Lung microvascular endothelial cell (primary cell): ENCODE measurements at regions not wholly inside any gene's neighbourhood (a gene's known extent, or its start where the extent isn't known, plus 50 kb on each side); places are given as distances from the start of the nearest gene placed in this dataset.
A peak's percentile ranks its signal among the peaks of the same experiment; 100 is the strongest.

Experiments
- DNase-seq, 2 donors: peaks; one replicate each; pipeline versions ENCODE4 v3.0.0 to v3.0.0-alpha.2; 2010; ENCODE audit warnings: low read depth in 2 of 2

DNA sequence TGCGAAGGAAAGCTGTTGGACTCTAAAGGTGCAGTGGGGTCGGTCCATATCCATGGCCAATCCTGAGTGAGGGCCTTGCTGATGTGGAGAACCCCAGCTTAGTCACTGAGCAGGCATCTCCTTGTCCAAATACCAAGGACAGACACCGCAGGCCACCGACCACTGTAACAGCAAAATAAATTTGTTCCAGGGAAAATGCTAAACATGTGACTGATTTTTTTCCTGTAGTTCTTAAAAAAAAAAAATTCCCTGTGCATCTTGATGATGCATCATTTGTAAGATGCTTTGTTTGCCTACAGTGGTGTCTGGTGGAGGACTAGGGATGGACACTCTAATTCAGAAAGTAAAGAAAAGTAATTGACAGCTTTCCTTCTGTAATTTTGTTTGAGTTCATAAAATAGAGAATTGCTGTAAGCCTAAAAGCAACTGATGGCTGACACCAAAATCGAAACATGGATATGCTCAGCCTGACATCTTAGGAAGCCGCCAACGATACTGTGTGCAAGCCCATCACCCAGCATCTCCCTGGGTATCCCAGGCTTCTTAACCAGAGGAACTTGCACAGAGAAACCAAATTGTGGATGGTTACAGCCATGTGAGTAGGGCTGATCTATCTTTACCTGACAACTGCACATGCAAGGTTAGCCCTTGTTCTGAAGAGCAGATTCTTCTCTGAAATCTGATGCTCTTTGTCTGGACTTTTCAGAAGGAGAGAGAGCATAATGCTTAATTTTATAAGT, 188.6 kb downstream of the ARL4C start:
- DNase-seq = peak in 1 of 2 donors; percentile 61

DNA sequence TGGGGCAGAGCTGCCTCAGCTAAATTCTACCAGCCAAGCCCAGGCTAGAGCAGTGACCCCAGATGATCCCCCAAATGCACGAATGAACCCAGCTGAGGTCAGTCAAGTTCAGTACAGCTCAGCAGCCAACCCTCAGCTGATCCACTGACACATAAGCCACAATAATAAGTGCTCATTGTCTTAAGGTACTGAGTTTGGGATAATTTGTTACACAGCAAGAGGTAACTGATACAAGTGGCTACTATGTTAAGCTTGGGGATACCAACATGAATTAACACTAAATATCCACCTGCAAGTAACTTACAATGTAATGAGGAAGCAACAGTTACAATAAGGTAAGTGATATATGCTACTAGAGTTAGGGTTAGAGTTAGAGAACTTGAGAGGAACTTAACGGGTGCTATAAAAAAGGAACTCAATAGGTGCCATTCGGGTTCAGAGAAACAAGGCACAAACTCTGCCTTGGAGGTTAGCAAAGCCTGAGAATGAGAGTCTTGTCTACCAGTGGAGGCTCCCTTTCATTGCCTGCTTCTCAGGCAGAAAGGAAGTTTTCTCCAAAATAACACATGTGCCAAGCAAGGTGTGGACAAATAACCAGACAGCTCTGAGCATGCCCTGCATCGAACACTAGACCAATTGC, 189.4 kb downstream of the ARL4C start:
- no peak for DNase-seq

DNA sequence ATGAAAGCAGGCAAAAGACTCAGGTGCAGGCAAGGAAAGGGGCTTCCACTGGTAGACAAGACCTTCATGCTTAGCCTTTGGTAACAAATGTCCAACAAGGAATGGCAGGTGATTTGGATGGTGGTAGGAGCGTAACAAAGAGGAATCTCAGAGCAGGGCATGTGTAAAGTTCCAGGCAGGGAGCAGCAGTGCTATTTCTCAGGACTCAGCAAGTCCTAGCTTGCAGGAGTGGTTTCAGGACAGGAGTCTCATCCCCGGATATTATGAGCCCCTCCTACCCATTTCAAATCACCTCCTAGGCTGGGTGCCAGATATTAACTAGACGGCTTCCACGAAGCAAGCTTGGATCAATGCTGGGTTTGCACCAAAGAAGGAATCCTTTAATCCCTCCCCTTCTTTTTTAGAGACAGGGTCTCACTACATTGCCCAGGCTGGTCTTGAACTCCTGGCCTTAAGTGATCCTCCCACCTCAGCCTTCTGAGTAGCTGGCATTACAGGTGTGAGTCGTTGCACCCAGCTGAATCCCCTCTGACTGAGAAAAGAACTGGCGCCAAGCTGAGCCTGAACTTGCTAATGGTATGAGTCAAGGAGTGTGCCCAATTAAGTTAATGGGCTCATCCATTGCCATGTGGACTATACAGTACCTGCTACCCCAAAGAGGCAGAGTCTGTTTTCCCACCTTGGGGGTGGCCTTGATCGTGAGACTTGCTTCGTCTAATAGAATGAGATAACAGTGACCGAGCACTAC, 190.3 kb downstream of the ARL4C start:
- DNase-seq = no peak

DNA sequence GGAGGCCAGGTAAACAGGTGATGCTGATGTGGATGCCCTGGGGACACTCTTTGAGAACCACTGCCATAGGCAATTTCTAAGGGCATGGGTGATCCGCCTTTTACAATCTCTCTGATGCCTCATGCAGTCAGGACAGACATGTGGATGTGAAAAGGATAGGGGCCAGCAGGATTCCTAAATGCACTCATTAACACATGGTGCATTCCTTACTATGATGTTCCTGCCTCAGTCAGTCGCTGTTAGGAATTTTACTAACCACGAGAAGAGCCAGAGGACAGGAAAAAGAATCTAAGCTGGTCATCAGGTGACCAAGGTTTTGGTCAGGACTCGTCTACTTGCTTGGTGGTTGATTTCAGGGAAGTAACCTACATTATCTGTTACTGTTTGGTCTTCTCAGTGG, 191.0 kb downstream of the ARL4C start:
- no peak for DNase-seq

DNA sequence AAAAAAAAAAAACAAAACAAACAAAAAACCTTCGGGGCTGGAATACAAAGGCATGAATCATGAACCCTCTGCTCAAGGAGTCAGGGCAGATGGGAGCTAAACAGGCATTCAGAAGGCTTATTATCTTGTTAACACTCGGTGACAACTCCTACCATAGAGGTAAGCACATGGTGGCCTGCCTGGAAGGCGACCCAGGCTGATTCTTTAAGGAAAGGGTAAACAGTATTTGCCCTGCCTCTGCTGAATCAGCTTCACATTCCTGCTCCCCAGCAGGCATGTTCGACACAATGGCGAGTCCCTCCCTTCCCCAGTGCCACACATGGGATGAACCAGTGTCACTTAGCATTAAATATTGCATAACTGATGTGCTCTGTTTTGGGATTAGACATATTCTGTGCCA, 191.9 kb downstream of the ARL4C start:
- peak in 1 of 2 donors; percentile 41 for DNase-seq

DNA sequence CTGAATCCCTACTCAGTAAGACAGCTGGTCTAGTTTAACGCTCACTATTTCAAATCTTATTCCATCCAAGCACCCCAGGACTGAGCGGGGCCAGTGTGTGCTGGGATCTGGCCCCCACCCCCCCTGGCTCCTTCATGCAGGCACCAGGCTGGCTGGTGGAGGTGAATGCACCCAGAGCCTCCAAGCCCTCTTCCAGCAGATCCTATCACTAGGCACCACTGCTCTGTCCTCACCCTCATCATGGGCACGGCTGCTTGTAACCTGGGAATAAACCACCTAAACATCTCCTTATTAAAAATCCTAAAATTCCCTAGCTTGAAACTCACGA, 194.3 kb downstream of the ARL4C start:
- no peak for DNase-seq

DNA sequence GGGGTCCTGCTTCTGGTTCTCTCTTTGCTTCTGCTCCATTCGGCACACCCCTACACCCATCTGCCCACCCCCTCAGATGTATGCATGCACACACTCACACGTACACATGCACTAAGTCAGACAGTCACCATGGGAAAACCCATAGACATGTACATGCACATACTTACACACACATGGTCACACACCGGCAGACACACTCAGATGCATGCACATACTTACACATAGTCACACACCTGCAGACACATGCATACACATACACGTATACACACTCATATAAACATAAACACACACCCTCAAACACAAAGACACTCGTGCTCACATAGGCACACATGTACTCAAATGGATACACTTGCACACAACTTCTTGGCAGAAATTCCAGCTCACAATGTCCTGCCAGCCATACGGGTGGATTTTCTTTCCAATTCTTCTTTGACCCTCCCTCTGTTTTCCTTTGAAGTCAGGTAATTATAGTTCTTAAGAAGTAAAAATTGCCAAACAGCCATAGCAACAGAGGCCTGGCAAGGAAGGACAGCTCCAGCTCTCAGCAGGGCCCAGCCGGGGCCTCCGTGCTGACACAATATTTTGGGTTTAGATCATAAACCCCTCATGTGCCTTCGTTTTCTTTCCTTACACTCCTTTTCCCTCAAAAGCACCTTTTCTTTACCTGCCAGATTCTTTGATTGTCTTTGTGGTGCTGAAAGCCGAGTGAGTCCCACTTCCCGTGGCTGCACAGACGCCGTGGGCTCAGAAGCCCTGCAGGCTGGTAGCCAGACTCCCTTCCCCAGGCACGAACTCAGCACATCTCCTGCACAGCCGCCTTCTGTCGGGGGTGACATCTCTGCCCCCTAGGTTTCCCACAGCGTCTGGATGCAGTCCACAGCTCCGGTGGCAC, 195.7 kb downstream of the ARL4C start:
- DNase-seq = no peak

DNA sequence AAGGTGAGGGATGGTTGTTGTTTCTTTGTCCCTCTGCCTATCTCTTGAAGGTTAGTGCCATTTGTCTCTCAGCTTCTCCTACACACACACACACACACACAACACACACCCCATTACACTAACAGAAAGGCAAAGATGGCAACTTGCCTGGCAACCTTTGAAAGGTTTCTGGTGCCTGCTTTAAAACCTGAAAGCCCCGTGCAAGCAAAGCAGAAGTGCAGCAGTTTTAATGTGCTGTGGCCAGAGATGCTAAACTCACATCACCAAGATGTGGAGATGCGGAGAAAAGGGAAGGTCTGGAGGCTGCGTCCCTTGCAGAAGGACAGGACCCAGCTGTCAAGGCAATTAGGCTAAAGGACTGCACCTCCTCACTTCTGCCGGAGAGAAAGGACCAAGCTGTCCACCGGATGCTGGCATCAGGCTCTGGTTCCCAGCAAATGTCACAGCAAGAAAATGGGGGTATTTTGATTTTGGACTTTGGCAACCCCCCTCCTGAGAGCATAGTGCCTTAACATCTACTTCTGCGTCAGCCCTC, 196.4 kb downstream of the ARL4C start:
- DNase-seq = no peak

DNA sequence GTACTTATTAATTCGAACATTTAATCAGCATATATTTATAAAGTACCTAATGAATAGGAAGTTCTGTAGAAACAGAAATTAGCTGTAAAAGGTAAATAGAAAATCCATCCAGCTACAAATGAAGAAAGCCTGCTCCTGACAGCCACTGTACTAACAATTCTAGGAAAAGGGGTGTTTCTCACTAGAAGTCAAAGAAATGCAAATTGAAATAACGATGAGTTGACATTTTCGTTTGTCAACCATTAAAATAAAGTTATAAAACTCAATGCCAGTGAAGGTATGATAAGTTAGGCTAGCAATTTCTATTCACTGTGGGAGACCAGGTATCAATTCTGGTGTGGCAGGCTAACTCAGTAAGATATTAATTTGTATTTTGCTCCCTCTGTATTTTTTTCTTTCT, 198.0 kb downstream of the ARL4C start:
- DNase-seq = no peak

DNA sequence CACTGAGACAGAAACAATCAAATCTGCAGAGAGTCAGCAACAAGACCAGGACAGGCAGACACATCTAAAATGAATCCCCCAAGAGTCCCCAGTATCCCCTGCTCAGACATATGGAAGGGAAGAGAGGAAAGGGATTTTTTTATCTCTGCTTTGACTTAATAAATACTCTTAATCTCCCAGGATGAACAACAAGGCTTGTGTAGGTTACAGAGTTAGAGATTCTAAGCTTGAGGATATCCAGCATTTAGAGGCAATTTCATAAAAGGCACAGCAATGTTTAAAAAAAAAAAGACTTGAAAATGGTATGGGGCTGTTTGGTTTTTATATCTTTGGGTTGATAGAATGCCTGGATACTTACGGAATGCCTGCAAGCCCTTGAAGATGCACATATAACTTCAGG, 199.9 kb downstream of the ARL4C start:
- DNase-seq = no peak

DNA sequence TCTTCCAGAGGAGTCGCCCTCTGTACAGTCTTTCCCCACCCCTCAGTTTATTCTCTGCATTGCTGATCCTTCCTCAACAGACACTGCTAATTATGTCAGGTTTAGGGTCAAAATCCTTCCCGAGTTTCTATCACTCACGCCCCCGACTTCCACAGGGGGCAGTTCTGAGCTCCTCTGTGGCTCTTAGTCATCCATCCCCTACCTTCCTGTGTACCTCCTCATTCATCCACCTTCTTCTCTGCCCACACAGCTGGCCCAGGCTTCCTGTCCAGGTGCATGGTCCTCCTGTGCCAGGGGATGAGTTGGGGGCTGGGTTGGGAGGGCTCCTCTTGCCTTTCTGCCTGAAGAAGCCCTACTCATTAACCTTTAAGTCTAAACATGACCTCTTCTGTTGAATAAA, 202.9 kb downstream of the ARL4C start:
- DNase-seq = peak in 1 of 2 donors; percentile 51

DNA sequence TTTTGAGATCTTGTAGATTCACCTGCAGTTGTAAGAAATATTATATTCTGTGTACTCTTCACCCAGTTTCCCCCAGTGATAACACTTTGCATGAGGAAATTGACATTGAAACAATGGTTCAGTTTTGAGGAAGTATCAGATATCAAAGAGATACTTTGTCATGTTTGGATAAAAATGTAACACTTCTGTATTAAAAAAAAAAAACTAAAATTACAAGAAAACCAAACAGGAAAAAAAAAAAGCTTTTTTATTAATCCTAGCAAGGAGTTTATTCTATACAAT, 204.0 kb downstream of the ARL4C start:
- DNase-seq = no peak

DNA sequence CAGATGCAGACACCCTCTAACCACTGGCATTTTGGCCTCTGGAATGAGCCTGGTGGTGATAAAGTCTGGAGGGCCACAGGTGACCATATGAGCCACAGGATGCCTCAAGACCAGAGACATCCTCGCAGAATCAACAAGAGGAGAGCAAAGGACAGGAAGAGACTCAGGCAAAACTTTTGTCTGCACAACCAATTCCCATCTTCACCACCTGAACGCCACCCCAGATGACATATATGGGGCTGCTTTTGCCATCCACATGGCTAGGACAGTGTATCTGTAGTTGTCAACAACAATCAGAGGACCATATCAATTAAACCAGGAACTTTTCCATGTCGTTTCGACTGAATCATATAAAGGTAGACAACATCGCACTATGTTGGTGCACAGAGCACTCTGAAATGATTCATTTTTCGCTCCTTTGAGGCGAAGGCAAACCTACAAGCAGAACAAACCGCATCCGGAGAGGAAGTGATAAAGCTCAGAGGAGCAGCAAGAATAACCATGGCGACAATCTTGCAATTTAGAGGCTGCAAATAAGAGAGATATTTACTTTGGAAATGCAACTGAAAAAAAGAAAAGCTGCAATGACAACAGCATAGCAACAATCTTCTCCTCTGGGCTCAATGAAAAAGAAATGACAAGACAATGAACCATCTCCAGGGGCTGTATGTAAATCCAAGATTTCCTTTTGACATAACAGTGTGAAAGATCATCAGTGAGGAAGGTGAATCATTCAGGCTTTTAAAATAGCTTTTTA, 204.5 kb downstream of the ARL4C start:
- peak in 1 of 2 donors; percentile 86 for DNase-seq

DNA sequence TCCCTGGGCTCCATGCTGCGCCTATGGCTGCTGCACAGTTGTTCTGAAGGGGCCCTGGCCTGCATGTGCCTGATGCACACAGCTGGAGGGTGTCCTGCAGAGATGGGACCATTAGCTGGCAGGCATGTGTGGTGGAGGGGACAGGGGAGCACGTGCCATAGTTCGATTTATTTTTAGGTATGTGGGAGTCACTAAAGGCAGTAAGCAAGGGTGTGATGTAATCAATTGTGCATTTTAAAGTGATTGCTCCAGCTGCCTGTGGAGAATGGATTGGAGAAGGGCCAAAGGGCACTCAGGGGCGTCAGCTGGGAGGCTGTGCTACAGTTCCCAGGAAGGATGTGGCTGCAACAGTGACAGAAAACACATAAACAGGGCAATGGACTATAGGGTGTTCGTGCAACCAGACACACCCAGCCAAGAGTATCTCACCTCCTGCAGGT, 205.1 kb downstream of the ARL4C start:
- DNase-seq = peak; percentile 20 to 93

DNA sequence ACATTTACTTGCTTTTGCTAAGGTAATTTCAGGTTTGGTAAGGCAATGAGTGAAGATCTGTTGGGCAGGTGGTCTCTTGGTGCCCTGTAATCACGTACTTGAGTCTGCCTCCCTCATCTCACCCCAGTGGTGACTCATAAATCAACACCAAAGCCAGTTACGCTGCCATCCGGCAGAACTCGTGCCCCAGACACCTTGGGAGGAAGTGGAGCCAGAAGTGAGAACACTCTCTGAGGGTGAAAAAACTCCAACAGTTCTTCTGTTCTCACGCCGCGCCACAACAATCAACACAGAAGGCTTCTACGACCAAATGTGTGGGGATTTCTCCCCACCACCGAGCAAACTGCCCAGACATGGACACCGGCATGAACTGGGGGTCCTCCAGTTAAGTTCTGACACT, 206.2 kb downstream of the ARL4C start:
- DNase-seq = peak in 1 of 2 donors; percentile 91

DNA sequence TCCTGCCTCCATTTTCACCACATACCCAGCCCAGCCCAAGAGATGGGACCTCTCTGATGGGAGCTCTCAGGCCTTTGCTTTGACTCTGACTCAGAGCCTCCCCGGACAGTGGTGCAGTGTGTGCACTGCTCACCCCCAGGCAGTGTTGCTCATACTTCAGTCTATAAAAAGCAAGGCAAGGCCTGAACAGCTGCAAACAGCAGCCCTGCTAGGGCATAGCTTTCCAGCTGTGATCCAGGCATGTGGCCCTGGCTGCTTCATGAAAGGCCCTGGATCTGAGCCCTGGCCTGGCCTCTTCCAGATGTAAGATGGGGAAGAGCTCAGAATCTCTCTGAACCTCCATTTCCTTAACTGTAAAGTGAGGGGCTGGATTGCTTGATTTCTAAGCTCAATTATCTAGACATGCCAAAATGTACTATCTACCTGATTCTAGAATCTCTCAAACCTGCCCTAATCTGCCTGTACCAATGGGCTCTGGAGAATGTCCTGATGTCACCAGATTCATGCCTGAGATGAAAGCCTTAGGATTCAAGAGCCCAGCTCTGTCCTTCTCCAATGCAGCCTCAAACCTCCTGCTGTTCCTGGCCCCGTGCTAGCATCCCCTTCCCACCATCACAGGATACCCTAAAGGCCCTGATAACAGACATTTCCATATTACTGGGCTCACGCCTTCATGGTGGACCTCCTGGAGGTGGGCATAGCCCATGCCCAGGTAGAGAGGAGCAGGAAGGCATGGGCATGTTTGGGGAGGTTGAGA, 206.9 kb downstream of the ARL4C start:
- peak in 1 of 2 donors; percentile 61 for DNase-seq

DNA sequence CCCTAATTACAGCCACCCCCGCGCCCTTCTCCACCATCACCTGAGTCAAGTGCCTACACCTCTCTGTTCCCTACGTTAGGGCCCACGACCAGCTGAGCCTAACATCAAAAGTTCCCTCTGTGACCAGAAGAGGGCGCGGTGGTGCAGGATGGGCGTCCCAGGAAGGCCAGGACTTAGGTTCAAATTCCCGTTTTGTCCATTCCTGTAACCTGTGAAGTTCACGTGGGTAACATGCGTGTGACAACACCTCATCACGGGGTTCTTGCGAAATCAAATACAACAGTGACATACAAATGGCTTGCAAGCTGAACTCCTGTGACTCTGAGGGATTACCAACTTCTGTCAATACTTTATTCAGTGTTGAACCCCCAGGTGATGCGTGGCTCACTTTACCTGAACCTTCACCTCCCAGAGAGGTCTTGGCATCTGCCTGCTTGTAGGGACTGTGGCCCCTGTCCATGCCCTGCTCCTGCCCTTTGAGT, 207.9 kb downstream of the ARL4C start:
- peak; percentile 76 to 79 for DNase-seq

DNA sequence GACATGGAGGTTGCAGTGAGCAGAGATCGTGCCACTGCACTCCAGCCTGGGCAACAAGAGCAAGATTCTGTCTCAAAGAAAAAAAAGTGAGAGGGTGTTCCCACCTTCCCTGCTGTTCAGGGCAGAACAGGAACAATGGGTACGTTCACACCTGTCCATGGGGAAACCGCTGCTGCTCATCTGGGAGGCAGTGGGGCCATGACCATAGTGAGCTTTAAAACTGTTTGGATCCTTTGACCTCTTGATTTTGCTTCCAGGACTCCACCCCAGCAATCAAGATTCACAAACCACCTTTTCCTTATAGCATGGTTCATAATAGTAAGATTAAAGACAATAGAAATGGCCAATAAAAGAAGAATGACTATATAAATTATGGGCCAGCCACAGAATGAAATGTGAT, 209.2 kb downstream of the ARL4C start:
- DNase-seq = no peak

DNA sequence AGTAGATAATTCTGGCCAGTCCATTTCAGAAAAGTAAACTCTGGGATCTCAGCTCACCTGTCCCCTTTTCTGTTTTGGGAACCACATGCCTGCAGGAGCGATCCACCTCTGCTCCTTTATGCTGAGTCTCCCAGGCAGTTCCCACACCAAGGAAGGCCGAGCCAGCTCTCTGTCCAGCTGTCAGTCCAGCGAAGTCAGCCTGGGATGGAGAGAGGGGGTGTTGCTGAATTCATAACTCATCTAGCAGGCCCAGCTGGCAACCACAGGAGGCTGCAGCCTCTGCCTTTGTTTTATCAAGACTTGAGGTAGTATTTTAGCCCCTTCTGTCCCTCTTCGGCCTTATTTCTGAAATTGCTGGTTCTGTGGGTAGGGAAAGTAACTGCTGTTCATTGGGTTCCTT, 209.9 kb downstream of the ARL4C start:
- no peak for DNase-seq

DNA sequence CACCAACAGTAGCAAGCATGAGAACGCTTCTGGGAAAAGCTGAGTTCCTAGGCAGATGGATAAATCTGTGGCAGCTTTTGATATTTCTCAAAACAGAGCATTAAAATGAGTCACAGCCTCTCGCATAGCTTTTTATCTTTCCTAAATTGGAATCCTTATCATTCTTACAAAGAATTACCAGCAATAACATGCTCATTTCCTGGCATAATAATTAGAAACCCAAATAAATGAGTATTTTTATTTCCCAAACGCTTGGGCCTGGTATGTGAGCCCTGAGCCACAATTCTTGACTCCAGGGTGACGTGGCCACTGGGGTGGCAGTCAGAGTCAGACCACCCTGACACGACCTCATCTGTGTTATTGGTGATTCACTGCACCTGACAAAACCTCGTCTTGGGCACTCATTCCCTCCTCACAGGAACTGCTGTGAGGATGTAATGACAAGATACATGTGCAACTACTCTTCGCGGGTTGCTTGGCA, 210.7 kb downstream of the ARL4C start:
- peak in 1 of 2 donors; percentile 32 for DNase-seq
